ENCODE measurements at regions not wholly inside any gene's neighbourhood (a gene's known extent, or its start where the extent isn't known, plus 50 kb on each side); places are given as distances from the start of the nearest gene placed in this dataset.

GRCh38 chr10:124332426-124332825 lies 86.3 kb downstream of the OAT start:
- DNase-seq (ENCODE audit: low spot score), result no peak
- no peak for TF ChIP-seq CTCF (IDR thresholded peaks at IDR 0.05)
- H3K27ac ChIP-seq, result no peak overlapping the region
- no peak overlapping the region for H3K4me3 ChIP-seq

- no peak for TF ChIP-seq CTCF (IDR thresholded peaks at IDR 0.05)
- Histone ChIP-seq H3K4me3 (no peak overlapping the region), H3K27ac (peak overlapping the region; percentile 39 to 84)
- DNase-seq (ENCODE audit: low spot score), result peak; percentile 45
Observed at GRCh38 chr10:124329941-124330340, 88.8 kb downstream of the OAT start.

GRCh38 chr10:124329362-124329761 lies 89.4 kb downstream of the OAT start:
- peak overlapping the region; percentile 39 to 84 for H3K27ac ChIP-seq
- DNase-seq (ENCODE audit: low spot score), result peak; percentile 62
- no peak for TF ChIP-seq CTCF (IDR thresholded peaks at IDR 0.05)
- no peak overlapping the region for H3K4me3 ChIP-seq

- Histone ChIP-seq H3K4me3 (no peak overlapping the region), H3K27ac (peak overlapping the region; percentile 40 to 84)
- DNase-seq (ENCODE audit: low spot score), result peak; percentile 88
- no peak for TF ChIP-seq CTCF (IDR thresholded peaks at IDR 0.05)
Observed at GRCh38 chr10:124328477-124329220, 90.1 kb downstream of the OAT start.

- no peak for TF ChIP-seq CTCF (IDR thresholded peaks at IDR 0.05)
- peak; percentile 52 for DNase-seq (ENCODE audit: low spot score)
Observed at GRCh38 chr10:124325998-124326636, 92.6 kb downstream of the OAT start.

GRCh38 chr10:124325633-124325914 lies 93.1 kb downstream of the OAT start:
- no peak for DNase-seq (ENCODE audit: low spot score)
- TF ChIP-seq CTCF (IDR thresholded peaks at IDR 0.05), result no peak
- H3K27ac ChIP-seq, result no peak overlapping the region
- no peak overlapping the region for H3K4me3 ChIP-seq

More at GRCh38 chr10:124325998-124326636, 92.6 kb downstream of the OAT start:
- Histone ChIP-seq H3K27ac (no peak overlapping the region), H3K4me3 (no peak overlapping the region)

Measured in coronary artery (tissue), 2 donors.